ENCODE measurements at regions not wholly inside any gene's neighbourhood (a gene's known extent, or its start where the extent isn't known, plus 50 kb on each side); places are given as distances from the start of the nearest gene placed in this dataset.

DNA sequence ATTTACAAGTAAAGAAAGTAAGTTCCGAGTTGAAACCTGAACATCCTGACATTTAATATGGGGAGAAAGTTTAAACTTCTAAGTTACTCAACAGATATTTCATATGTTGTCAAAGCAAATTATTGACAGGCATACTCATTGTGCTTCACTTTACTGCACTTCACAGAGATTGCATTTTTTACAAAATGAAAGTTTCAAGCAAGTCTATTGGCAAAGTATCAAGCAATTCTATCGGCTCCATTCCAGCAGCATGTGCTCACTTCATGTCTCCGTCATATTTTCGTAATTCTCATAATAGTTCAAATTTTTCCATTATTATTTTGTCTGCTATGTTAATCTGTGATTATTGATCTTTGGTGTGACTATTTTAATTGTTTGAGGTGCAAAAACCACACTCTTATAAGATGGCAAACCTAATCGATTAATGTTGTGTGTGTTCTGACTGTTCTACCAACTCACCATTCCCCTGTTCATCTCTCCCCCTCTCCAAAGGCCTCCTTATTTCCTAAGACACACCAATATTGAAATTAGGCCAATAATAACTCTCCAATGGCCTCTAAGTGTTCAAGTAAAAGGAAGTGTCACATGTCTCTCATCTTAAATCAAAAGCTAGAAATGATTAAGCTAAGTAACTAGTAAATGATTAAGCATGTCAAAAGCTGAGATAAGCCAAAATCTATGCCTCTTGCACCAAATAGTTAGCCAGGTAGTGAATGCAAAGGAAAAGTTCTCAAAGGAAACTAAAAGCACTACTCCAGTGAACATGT lies 68.2 kb upstream of the BCL9 start:
- TF ChIP-seq CHD1 (IDR thresholded peaks at IDR 0.05; ENCODE audit: low read depth, low read length) (no peak), MAFK (IDR thresholded peaks at IDR 0.05; ENCODE audit: low read depth, low read length) (no peak)
- TF ChIP-seq, protein P1, sequence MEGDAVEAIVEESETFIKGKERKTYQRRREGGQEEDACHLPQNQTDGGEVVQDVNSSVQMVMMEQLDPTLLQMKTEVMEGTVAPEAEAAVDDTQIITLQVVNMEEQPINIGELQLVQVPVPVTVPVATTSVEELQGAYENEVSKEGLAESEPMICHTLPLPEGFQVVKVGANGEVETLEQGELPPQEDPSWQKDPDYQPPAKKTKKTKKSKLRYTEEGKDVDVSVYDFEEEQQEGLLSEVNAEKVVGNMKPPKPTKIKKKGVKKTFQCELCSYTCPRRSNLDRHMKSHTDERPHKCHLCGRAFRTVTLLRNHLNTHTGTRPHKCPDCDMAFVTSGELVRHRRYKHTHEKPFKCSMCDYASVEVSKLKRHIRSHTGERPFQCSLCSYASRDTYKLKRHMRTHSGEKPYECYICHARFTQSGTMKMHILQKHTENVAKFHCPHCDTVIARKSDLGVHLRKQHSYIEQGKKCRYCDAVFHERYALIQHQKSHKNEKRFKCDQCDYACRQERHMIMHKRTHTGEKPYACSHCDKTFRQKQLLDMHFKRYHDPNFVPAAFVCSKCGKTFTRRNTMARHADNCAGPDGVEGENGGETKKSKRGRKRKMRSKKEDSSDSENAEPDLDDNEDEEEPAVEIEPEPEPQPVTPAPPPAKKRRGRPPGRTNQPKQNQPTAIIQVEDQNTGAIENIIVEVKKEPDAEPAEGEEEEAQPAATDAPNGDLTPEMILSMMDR (conservative IDR thresholded peaks at IDR 0.05; ENCODE audit: low read depth, low read length) = no peak
